ENCODE measurements at regions not wholly inside any gene's neighbourhood (a gene's known extent, or its start where the extent isn't known, plus 50 kb on each side); places are given as distances from the start of the nearest gene placed in this dataset.
A peak's percentile ranks its signal among the peaks of the same experiment; 100 is the strongest.

DNA sequence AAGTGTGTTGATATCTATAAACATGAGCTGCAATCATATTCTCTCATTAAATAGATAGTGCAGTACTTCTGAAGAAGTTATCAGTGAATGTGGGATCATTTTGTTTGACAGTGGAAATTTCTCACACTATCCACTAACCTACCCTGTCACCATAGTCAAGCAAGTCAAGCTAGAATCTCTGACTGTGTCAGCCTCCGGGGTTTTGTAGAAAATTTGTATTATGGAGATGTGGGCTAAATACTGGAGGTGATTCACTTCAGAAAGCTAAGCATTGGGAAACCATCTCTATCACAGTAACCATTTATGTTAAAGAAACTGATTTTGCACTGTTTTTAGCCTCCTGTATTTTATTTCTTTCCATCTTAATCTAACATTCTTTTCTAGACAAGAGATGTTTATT lies 126.6 kb upstream of the CREB1 start:
- no peak for TF ChIP-seq POLR2A (IDR thresholded peaks at IDR 0.05)
- TF ChIP-seq CTCF (IDR thresholded peaks at IDR 0.05): no peak
- no peak for DNase-seq (ENCODE audit: low spot score in 2 of 2)
- no peak overlapping the region for H3K4me3 ChIP-seq (ENCODE audit: low read depth, poor library complexity, severe bottlenecking)
- WGBS, 2 donors: 91 to 100% methylated on average over 1 of the region's 1 CpG
- intact Hi-C loops (cut with DNase I; ENCODE audit: low total_unique reads): no loop called here

- intact Hi-C loops (cut with DNase I; ENCODE audit: low total_unique reads): no loop called here
- H3K4me3 ChIP-seq (ENCODE audit: low read depth, poor library complexity, severe bottlenecking): no peak overlapping the region
- TF ChIP-seq POLR2A (IDR thresholded peaks at IDR 0.05): no peak
- TF ChIP-seq CTCF (IDR thresholded peaks at IDR 0.05): no peak
- whole genome bisulfite sequencing, 2 donors: 48 to 64% methylated on average over 3 of the region's 3 CpGs
- no peak for DNase-seq (ENCODE audit: low spot score in 2 of 2)
Observed at GRCh38 chr2:207403950-207404349, 125.8 kb upstream of the CREB1 start.

DNA sequence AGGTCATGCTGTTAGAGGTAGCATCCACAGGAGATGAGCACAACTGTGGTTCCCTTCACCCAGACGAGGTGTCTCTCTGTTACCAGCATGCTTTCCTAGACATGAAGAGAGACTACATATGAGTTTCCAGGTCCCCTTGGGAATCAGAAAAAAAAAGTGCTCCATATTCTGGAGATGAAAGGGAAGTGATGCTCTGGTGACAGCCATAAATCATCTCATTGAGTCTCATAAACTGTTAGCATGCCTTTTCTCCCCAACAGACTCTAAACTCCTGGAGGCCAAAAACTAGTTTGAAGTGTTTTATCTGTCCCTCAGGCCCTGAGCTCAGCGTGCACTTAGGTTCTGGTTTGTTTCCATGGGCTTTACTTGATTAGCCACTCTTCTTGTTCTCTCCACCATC lies 124.6 kb upstream of the CREB1 start:
- TF ChIP-seq CTCF (IDR thresholded peaks at IDR 0.05) (no peak), POLR2A (IDR thresholded peaks at IDR 0.05) (no peak)
- H3K4me3 ChIP-seq (ENCODE audit: low read depth, poor library complexity, severe bottlenecking): no peak overlapping the region
- WGBS, 2 donors: 76 to 83% methylated on average over 2 of the region's 2 CpGs
- DNase-seq (ENCODE audit: low spot score in 2 of 2): no peak
- intact Hi-C loops (cut with DNase I; ENCODE audit: low total_unique reads): no loop called here

GRCh38 chr2:207408086-207408794 lies 121.5 kb upstream of the CREB1 start:
- WGBS, 2 donors: 46 to 49% methylated on average over 8 of the region's 8 CpGs
- DNase-seq (ENCODE audit: low spot score in 2 of 2): peak in 1 of 2 donors; percentile 55
- no peak for TF ChIP-seq POLR2A (IDR thresholded peaks at IDR 0.05)
- no peak for TF ChIP-seq CTCF (IDR thresholded peaks at IDR 0.05)
- intact Hi-C loops (cut with DNase I; ENCODE audit: low total_unique reads): no loop called here
- H3K4me3 ChIP-seq (ENCODE audit: low read depth, poor library complexity, severe bottlenecking): no peak overlapping the region

DNA sequence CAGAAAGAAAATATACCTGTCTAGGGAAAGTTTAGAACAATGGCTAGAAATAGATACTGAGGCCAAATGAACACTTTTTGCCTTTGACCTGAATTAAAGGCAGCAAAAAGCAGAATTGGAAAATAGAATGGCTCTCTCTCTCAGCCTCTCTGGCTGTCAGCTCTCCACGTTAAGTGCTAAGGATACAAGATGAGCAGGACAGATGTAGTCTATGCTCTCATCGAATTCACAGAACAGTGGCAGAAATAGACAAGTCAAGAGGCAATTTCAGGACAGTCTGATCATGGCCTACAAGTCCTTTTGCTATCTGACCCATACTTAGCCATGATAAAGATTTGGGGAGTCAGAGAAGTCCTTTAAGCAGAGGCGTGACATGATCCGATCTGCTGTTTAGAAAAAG lies 120.2 kb upstream of the CREB1 start:
- 69 to 86% methylated on average over 4 of the region's 4 CpGs for WGBS, 2 donors
- DNase-seq (ENCODE audit: low spot score in 2 of 2): no peak
- no peak overlapping the region for H3K4me3 ChIP-seq (ENCODE audit: low read depth, poor library complexity, severe bottlenecking)
- intact Hi-C loops (cut with DNase I; ENCODE audit: low total_unique reads): no loop called here
- no peak for TF ChIP-seq POLR2A (IDR thresholded peaks at IDR 0.05)
- TF ChIP-seq CTCF (IDR thresholded peaks at IDR 0.05): no peak

- 76 to 77% methylated on average over 6 of the region's 6 CpGs for WGBS, 2 donors
- intact Hi-C loops (cut with DNase I; ENCODE audit: low total_unique reads): no loop called here
- no peak overlapping the region for H3K4me3 ChIP-seq (ENCODE audit: low read depth, poor library complexity, severe bottlenecking)
- no peak for TF ChIP-seq CTCF (IDR thresholded peaks at IDR 0.05)
- TF ChIP-seq POLR2A (IDR thresholded peaks at IDR 0.05): no peak
- no peak for DNase-seq (ENCODE audit: low spot score in 2 of 2)
Observed at GRCh38 chr2:207412787-207413310, 116.9 kb upstream of the CREB1 start.

Measured in lower leg skin (tissue), 4 donors.